IPS-NIHi7 (cell line): ENCODE measurements at regions not wholly inside any gene's neighbourhood (a gene's known extent, or its start where the extent isn't known, plus 50 kb on each side); places are given as distances from the start of the nearest gene placed in this dataset.
A peak's percentile ranks its signal among the peaks of the same experiment; 100 is the strongest.

Experiments
- DNase-seq: peaks from one replicate; pipeline ENCODE4 v3.0.0; 2012; ENCODE audit warnings: mixed read lengths; ENCODE audit errors: extremely low spot score

DNA sequence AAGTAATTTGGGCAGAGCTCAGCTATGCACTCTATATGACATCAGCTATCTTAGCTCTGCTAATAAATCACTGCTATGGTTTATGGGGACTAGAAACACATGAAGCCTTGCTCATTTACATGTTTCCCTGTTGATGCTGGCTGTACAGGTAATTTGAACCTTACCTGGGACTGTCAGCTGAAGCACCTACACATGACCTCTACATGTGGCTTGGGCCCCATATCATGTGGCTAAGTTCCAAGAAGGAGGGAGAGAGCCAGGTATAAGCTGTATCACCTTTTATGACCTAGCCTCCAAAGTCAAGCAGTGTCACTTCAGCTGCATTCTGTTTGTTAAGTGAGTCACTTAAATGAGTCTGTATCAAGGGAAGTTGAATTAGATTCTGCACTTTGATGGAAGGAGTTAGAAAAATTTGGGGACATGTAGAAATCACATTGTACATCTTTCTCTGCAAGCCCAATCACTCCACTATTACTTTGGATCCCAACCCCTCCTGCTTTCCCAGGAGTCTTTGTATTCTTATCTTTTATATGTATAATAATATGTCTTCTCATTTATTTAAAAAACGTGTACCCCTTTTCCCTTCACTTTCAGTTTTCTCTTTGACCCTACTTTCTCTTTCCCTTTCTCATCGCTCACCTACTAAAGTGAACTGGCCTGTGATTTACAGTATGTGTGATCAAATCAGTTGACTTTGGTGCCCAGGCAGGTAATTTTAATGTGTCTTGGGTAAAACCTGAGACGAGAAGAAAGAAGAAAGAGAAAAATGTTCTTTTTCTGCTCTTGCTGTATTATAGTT is 53.4 kb upstream of the PRKACB start:
- DNase-seq: no peak

DNA sequence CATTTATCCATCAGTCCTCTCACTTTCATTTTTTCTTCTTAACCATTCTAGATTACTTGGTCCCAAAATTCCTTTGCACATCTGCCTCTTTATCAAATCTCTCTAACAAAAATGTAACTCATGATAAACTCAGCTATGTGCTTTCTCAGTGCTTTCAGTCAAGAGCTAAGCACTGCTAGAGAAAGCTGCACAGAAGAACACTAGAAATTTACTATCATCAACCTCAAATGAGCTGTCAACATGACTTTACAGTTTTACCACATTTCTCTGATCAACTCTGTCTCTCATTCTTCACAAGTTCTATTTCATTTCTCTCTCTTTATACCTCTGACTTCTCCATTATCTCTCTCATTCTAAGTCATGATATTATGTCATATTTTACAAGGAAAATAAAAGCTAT is 54.2 kb upstream of the PRKACB start:
- no peak for DNase-seq

DNA sequence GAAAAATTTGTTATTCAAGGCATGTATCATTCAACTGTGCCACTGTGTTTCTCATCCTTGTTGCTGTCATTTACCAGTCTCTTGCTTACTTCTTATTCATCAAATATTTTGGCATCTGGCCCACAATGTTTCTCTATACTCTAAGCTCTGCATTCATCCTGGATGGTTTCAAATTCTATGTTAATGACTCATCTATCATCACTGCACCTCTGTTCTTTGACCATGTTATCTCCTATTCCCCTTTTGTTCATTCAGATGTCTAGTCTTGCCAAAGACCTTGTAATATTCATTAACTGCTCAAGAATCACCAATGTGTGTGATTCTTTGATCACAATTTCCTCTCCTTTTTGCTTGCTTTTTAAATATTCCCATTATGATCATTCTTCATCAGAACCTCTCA is 54.6 kb upstream of the PRKACB start:
- DNase-seq: no peak

DNA sequence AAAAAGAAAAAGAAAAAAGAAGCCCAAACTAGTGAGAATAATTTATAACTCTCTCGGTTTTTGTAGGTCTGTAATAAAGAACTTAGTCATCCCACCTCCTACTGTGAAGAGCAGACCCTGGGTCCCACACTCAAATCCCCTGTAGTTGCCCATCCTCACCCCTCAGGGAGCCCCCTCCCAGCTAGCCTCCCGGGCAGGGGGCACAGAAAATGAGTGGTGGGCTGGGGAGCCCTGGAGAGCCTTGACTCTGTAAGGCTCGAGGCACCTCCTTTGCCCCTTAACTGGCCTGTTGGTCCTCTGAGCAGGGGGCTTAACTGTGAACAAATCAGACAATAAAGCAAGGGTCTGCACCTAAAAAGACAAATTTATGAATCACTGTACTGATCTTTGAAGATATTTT is 57.5 kb upstream of the PRKACB start:
- no peak for DNase-seq

DNA sequence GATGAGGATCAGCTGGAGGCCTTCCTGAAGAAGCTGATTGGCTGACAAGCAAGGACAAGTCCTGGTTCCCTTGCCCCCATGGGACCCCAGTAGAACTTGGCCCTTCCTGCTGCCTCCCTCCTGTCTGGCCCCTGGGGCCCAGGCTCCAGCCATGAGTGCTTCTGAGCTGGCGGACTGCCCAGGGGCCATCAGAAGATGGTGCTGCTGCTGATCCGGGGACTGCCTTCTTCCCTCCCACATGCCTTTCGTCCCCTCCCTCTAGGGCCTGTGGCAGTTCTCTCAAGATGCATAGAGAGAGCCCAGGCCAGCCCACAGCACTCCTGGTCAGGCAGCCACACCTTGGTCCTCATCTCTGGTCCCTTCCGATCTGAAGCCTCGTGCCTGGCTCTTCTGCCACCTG is 57.9 kb upstream of the PRKACB start:
- DNase-seq: no peak

DNA sequence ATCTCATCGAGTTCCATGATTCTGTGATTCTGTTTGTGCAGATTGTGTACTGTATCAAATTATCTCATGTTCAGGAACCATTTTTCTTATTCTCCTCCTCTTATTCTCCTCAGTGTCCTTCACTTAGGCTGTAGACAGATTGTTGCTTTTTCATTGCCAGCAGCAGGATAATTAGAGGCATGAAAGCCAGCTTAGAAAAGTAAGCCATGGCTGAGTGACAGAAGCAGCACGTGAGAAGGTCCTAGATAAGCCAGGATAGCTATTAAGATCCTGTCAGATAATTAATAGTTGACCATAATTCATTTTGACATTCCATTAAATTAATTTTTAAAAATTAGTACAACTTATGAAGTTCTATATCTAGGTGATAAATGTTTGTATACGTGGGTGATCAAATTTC is 60.8 kb upstream of the PRKACB start:
- DNase-seq: no peak

DNA sequence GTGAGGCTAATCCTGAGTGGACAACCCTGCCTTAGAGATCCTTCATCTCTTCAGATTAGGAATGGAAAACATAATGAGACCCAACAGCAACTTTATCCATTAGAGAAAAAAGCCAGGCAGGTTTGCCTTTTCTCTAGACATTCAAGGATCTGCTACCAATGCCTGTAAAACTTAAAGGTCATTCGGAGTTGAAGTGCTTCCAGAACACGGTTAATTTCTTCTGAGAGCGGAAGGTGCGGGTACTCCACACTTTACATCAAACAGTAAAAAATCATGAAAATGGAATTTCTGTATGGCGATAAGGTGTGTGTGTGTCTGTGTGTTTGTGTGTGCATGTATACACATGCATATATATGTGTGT is 65.2 kb upstream of the PRKACB start:
- peak; percentile 5 for DNase-seq

DNA sequence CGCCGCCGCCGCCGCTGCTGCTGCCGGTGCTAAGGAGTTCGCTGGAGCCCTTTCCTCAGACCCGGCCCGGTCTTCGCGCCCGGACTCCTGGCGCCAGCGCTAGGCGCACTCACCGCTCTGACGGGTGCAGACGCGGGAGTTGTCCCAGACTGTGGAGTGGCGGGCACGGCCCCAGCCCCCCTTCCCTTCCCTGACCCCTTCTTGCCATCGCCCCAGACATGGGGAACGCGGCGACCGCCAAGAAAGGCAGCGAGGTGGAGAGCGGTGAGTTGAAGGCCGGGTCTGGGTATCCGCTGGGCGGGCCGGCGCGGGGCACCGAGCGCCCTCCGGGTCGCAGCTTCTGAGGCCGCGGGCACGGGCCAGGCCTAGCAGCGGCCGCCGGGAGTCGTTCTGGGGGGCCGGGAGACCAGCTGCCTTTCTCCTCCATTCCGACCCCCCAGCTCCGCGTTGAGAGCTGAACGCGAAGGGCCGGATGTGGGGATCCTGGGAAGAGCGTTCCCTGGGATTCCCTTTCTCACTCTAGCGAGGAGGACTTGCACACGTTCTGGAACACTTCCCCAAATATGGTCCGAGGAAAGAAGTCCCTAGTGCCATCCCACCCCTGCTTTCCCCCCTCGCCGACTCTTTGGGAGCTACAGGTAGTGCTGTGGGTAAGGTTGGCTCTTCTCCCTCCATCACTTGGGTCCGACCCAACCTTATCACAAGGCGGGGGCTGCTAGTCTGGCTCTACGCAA is 65.8 kb upstream of the PRKACB start:
- DNase-seq: peak; percentile 52

DNA sequence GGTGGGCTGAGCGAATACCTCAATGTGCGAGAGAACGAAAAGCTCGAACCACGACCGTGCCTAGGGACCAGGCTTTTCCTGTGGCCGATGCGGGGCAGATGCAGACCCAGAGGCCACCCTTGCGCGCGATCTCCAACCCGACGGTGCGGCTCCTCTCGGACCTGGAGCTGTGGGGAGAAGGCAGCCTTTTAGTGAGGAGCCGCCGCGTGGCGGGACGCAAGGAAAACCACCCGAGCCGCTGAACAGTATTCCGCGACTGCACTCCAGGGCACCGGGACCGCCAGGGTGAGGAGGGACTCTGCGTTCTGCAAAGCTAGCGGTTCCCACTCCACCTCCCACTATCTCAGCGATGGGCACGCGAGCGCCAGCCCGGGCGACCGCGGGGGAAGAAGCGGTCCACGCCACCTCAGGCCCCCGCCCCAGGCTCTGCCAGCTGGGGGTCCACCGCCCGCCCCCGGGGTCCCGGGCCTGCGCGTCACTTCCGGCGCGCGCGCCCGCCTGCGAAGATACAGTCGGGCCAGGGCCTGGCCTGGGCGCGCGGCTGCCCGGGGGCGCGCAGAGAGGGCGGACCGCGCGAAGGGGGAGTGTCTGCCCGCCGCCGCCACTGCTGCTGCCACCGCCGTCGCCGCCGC is 66.5 kb upstream of the PRKACB start:
- DNase-seq: peak; percentile 97

DNA sequence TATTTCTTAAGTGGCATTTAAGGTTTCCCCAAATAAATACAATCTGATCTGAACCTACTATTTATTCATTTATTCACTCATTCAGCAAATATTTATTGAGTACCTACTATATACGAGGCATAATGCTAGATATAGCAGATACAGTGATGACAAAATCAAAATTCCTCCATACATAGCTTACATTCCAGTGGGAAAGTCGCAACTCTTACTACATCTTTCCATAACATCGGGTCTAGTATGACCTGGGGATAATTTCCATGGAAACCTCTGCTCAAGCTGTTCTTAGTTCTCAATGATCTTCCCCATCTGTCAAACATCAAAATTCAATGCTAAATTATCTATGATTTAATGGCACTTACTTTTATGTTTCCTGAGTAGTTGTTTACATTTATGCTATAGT is 70.8 kb upstream of the PRKACB start:
- no peak for DNase-seq

DNA sequence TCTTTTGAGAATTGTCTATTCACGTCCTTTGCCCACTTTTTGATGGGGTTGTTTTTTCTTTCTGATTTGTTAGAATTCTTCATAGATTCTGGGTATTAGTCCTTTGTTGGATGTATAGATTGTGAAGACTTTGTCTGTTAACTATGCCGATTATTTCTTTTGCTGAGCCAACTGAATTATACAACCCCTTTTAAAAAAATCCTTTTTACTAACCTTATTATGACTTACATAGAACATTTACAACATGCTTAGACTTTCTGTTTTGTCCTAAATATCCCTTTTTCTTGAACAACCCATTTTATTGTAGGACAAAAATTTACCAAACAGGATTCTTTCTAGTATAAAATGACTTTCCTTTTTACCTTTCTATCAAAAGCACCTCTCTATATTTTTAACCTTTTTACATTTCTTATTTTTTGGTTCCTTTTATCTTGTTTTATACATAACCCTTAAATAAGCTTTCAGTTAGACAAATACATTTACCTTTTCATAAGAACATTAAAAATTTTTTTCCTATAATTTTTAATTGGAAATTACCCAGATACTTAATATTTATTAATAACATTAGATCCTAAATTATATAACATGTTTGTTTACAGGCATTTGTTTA is 70.4 kb upstream of the TTLL7 start:
- DNase-seq: no peak

DNA sequence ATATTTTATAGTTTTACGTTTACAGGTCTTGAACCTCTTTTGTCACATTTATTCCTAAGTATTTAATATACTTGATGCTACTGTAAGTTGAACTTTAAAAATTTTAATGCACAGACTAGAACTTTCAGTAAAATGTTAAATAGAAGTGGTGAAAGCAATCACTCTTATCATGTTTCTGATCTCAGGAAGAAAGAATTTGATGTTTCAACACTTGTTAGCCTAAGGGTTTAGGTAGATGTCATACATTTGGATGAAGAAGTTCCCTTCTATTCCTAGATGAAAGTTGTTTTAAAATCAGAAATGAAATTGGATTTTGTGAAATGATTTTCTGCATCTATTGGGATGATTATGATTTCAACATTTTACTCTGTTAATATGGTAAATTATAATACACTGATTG is 63.6 kb upstream of the TTLL7 start:
- no peak for DNase-seq

DNA sequence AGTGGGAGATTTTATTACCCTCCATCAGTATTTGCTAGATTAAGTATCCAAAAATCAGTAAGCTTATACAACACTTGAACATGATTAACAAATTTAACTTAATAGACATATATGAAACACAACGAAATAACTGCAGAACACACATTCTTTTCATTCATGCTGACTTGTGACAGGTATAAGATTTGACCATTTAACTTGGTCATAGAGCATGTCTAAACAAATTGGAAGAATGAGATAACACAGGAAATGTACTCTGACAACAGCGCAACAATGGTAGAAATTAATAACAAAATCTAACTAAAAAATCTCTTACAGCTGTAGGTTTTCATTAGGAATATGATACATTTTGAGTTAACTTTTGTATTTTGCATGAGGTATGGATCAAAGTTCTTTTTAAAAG is 62.4 kb upstream of the TTLL7 start:
- no peak for DNase-seq

DNA sequence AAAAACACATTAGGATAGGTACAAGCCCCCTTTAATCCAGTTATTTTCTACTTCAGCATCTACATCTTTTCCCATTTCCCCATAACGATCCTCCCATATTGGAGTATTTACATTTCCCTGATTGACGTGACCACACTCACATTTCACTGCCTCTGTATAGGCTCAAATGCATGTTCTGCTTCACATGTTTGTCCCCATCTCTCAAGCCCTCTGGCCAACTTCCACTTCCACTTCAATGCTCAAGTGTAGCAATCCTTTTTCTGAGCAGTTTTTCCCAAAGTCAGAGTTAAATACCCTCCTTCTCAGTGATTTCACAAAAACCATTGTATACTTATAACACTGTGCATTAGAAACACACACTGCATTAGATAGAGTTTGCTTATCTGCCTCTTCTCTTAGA is 61.8 kb upstream of the TTLL7 start:
- no peak for DNase-seq

DNA sequence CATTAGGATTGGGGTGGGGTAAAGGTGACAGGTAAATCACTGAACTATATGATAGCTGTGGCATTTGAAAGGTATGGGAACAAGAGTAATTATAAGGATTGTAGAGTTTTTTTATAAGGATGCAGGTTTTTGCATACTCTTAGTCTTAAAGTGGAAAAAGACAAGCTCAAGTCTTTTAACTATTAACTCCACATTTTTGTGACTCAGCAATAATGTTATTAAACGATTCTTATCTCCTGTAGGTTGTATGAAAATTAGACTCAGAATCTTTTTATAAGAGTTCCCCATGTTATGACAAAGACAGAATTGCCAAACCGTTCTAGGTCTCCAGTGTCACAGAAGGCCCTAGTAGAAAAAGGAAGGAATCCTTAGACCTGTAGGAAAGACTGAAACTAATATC is 49.9 kb upstream of the TTLL7 start:
- DNase-seq: no peak
